T-helper 17 cell (primary cell): ENCODE measurements at regions not wholly inside any gene's neighbourhood (a gene's known extent, or its start where the extent isn't known, plus 50 kb on each side); places are given as distances from the start of the nearest gene placed in this dataset.
"Not testable (repeated sequence)": the region's sequence is repeated elsewhere in the genome, so short reads cannot be mapped to it uniquely, and the experiment has no call there.

Experiments
- ATAC-seq: fragments of 150-1000 bp; cut with Tn5 transposase; 2 replicates; pipeline ENCODE4 v1.10.0; 2021; ENCODE audit warnings: mild to moderate bottlenecking, moderate library complexity
- DNase-seq, 3 donors: peaks; one replicate each; pipeline versions ENCODE4 v3.0.0 to v3.0.0-alpha.2; 2020 to 2021
- H3K9me3 ChIP-seq: one replicate; pipeline ENCODE4 v1.7.0; 2013; ENCODE audit warnings: low read length, mild to moderate bottlenecking; ENCODE audit not compliant: control insufficient read depth, poor library complexity, severe bottlenecking
- H3K27ac Mint-ChIP-seq: one replicate; pipeline ENCODE4 v1.8.0; 2022; ENCODE audit warnings: mild to moderate bottlenecking, moderate library complexity, mixed read lengths
- H3K27me3 Mint-ChIP-seq: one replicate; pipeline ENCODE4 v1.8.0; 2022; ENCODE audit warnings: mixed read lengths
- H3K36me3 Mint-ChIP-seq: one replicate; pipeline ENCODE4 v1.8.0; 2022; ENCODE audit warnings: low read depth, mixed read lengths
- H3K4me1 Mint-ChIP-seq: one replicate; pipeline ENCODE4 v1.8.0; 2022; ENCODE audit warnings: mild to moderate bottlenecking, mixed read lengths
- H3K4me3 Mint-ChIP-seq: one replicate; pipeline ENCODE4 v1.8.0; 2022; ENCODE audit warnings: mild to moderate bottlenecking, moderate library complexity, mixed read lengths

GRCh38 chr4:82126512-82127040 lies 247.2 kb downstream of the HNRNPD start:
- no peak for DNase-seq
- no peak for ATAC-seq
- no peak overlapping the region for H3K27ac Mint-ChIP-seq
- H3K4me3 Mint-ChIP-seq, result no peak overlapping the region
- peaks cover 6% of the 10 kb centered on the region for H3K4me1 Mint-ChIP-seq
- H3K27me3 Mint-ChIP-seq, result no peaks in the 10 kb centered on the region
- no peaks in the 10 kb centered on the region for H3K36me3 Mint-ChIP-seq
- no peaks in the 10 kb centered on the region for H3K9me3 ChIP-seq

- no peak for DNase-seq
- Mint-ChIP-seq H3K36me3 (no peaks in the 10 kb centered on the region), H3K4me3 (no peak overlapping the region), H3K4me1 (peaks cover 6% of the 10 kb centered on the region), H3K27ac (no peak overlapping the region), H3K27me3 (no peaks in the 10 kb centered on the region)
- no peak for ATAC-seq
- no peaks in the 10 kb centered on the region for H3K9me3 ChIP-seq
Measured at GRCh38 chr4:82125787-82126297, 247.9 kb downstream of the HNRNPD start.

GRCh38 chr4:82124932-82125786 lies 248.6 kb downstream of the HNRNPD start:
- peaks cover 6% of the 10 kb centered on the region for H3K4me1 Mint-ChIP-seq
- no peaks in the 10 kb centered on the region for H3K9me3 ChIP-seq
- no peaks in the 10 kb centered on the region for H3K27me3 Mint-ChIP-seq
- H3K27ac Mint-ChIP-seq, result no peak overlapping the region
- H3K36me3 Mint-ChIP-seq, result no peaks in the 10 kb centered on the region
- no peak overlapping the region for H3K4me3 Mint-ChIP-seq
- DNase-seq, result no peak
- no peak for ATAC-seq

GRCh38 chr4:82124365-82124764 lies 249.4 kb downstream of the HNRNPD start:
- Mint-ChIP-seq H3K36me3 (no peaks in the 10 kb centered on the region), H3K27me3 (no peaks in the 10 kb centered on the region), H3K4me1 (peaks cover 6% of the 10 kb centered on the region), H3K27ac (peak overlapping the region; percentile 61), H3K4me3 (no peak overlapping the region)
- DNase-seq (no peak), ATAC-seq (no peak)
- H3K9me3 ChIP-seq, result no peaks in the 10 kb centered on the region

GRCh38 chr4:82123934-82124333 lies 249.9 kb downstream of the HNRNPD start:
- peak overlapping the region; percentile 49 for H3K4me3 Mint-ChIP-seq
- peaks cover 6% of the 10 kb centered on the region for H3K4me1 Mint-ChIP-seq
- ATAC-seq (no peak), DNase-seq (no peak)
- no peaks in the 10 kb centered on the region for H3K9me3 ChIP-seq
- H3K27me3 Mint-ChIP-seq, result no peaks in the 10 kb centered on the region
- H3K36me3 Mint-ChIP-seq, result no peaks in the 10 kb centered on the region
- peak overlapping the region; percentile 61 for H3K27ac Mint-ChIP-seq

- H3K9me3 ChIP-seq, H3K4me1 Mint-ChIP-seq, H3K36me3 Mint-ChIP-seq, H3K27ac Mint-ChIP-seq, H3K27me3 Mint-ChIP-seq, ATAC-seq, H3K4me3 Mint-ChIP-seq, DNase-seq: not testable (repeated sequence)
Measured at GRCh38 chr4:82115183-82115582, 258.6 kb downstream of the HNRNPD start.

- no peaks in the 10 kb centered on the region for H3K36me3 Mint-ChIP-seq
- peaks cover 17% of the 10 kb centered on the region for H3K27me3 Mint-ChIP-seq
- no peak for ATAC-seq
- no peak overlapping the region for H3K4me3 Mint-ChIP-seq
- no peak for DNase-seq
- no peaks in the 10 kb centered on the region for H3K4me1 Mint-ChIP-seq
- H3K27ac Mint-ChIP-seq, result no peak overlapping the region
- H3K9me3 ChIP-seq, result no peaks in the 10 kb centered on the region
Measured at GRCh38 chr4:82108506-82108905, 265.3 kb downstream of the HNRNPD start.

- Mint-ChIP-seq H3K27me3 (peaks cover 22% of the 10 kb centered on the region), H3K4me3 (no peak overlapping the region), H3K36me3 (no peaks in the 10 kb centered on the region), H3K4me1 (no peaks in the 10 kb centered on the region), H3K27ac (no peak overlapping the region)
- H3K9me3 ChIP-seq, result no peaks in the 10 kb centered on the region
- DNase-seq, result no peak
- no peak for ATAC-seq
Measured at GRCh38 chr4:82104578-82104977, 269.2 kb downstream of the HNRNPD start.

- DNase-seq (no peak), ATAC-seq (no peak)
- H3K4me1 Mint-ChIP-seq, result no peaks in the 10 kb centered on the region
- H3K4me3 Mint-ChIP-seq, result no peak overlapping the region
- H3K27me3 Mint-ChIP-seq, result peaks cover 16% of the 10 kb centered on the region
- no peaks in the 10 kb centered on the region for H3K9me3 ChIP-seq
- H3K27ac Mint-ChIP-seq, result no peak overlapping the region
- H3K36me3 Mint-ChIP-seq, result peaks cover under 1% of the 10 kb centered on the region
Measured at GRCh38 chr4:82099928-82100579, 273.7 kb downstream of the HNRNPD start.

GRCh38 chr4:82097504-82097903 lies 276.3 kb downstream of the HNRNPD start:
- Mint-ChIP-seq H3K4me1 (no peaks in the 10 kb centered on the region), H3K4me3 (no peak overlapping the region), H3K36me3 (peaks cover 3% of the 10 kb centered on the region), H3K27me3 (peaks cover 12% of the 10 kb centered on the region), H3K27ac (no peak overlapping the region)
- DNase-seq (no peak), ATAC-seq (no peak)
- H3K9me3 ChIP-seq, result no peaks in the 10 kb centered on the region

GRCh38 chr4:82090717-82091116 lies 283.1 kb downstream of the HNRNPD start:
- no peaks in the 10 kb centered on the region for H3K4me1 Mint-ChIP-seq
- no peak overlapping the region for H3K27ac Mint-ChIP-seq
- no peak overlapping the region for H3K4me3 Mint-ChIP-seq
- H3K27me3 Mint-ChIP-seq, result no peaks in the 10 kb centered on the region
- no peaks in the 10 kb centered on the region for H3K9me3 ChIP-seq
- peaks cover 3% of the 10 kb centered on the region for H3K36me3 Mint-ChIP-seq
- no peak for DNase-seq
- no peak for ATAC-seq

GRCh38 chr4:82084747-82085146 lies 289.0 kb downstream of the HNRNPD start:
- ATAC-seq, result no peak
- Mint-ChIP-seq H3K27ac (no peak overlapping the region), H3K27me3 (peaks cover 6% of the 10 kb centered on the region), H3K4me1 (no peaks in the 10 kb centered on the region), H3K4me3 (no peak overlapping the region), H3K36me3 (no peaks in the 10 kb centered on the region)
- DNase-seq, result no peak
- H3K9me3 ChIP-seq, result no peaks in the 10 kb centered on the region

- not testable (repeated sequence) for H3K36me3 Mint-ChIP-seq, H3K27ac Mint-ChIP-seq, ATAC-seq, H3K4me1 Mint-ChIP-seq, H3K9me3 ChIP-seq, DNase-seq, H3K4me3 Mint-ChIP-seq
- peaks cover 15% of the 10 kb centered on the region for H3K27me3 Mint-ChIP-seq
Measured at GRCh38 chr4:82077471-82077995, 296.3 kb downstream of the HNRNPD start.
